Liver (tissue), 8 donors: ENCODE measurements at regions not wholly inside any gene's neighbourhood (a gene's known extent, or its start where the extent isn't known, plus 50 kb on each side); places are given as distances from the start of the nearest gene placed in this dataset.

ENCODE experiments used
- DNase-seq: peaks from one replicate; pipeline ENCODE4 v3.0.0-alpha.2; 2017; ENCODE audit warnings: low spot score
- H3K27ac ChIP-seq, 2 donors: one replicate each; pipeline ENCODE4 v1.7.0; 2013; ENCODE audit warnings: inconsistent platforms in 2 of 2, low read length in 2 of 2, control low read depth in 1 of 2, low read depth in 1 of 2, mild to moderate bottlenecking in 1 of 2
- H3K27me3 ChIP-seq, 4 donors: one replicate each; pipeline versions ENCODE4 v1.6.1 to v1.7.0; 2013; ENCODE audit warnings: low read length in 3 of 4, inconsistent platforms in 1 of 4, mild to moderate bottlenecking in 1 of 4, moderate library complexity in 1 of 4; ENCODE audit not compliant: control insufficient read depth in 4 of 4, insufficient read depth in 4 of 4
- H3K36me3 ChIP-seq, 4 donors: one replicate each; pipeline versions ENCODE4 v1.6.1 to v1.7.0; 2013; ENCODE audit warnings: low read length in 3 of 4, mild to moderate bottlenecking in 3 of 4, low read depth in 1 of 4, moderate library complexity in 1 of 4; ENCODE audit not compliant: control insufficient read depth in 4 of 4, insufficient read depth in 3 of 4
- H3K4me1 ChIP-seq, 4 donors: one replicate each; pipeline versions ENCODE4 v1.6.1 to v1.7.0; 2013; ENCODE audit warnings: low read length in 3 of 4, mild to moderate bottlenecking in 3 of 4, moderate library complexity in 1 of 4; ENCODE audit not compliant: control insufficient read depth in 4 of 4, insufficient read depth in 4 of 4
- H3K4me3 ChIP-seq, 3 donors: one replicate each; pipeline versions ENCODE4 v1.6.1 to v1.7.0; 2013; ENCODE audit warnings: low read length in 3 of 3, control low read depth in 1 of 3, low read depth in 1 of 3, mild to moderate bottlenecking in 1 of 3
- H3K9ac ChIP-seq, 2 donors: one replicate each; pipeline ENCODE4 v1.7.0; 2013; ENCODE audit warnings: low read length in 2 of 2, mild to moderate bottlenecking in 2 of 2, moderate library complexity in 2 of 2, control low read depth in 1 of 2, low read depth in 1 of 2
- H3K9me3 ChIP-seq, 4 donors: one replicate each; pipeline versions ENCODE4 v1.6.1 to v1.7.0; 2013; ENCODE audit warnings: low read length in 3 of 4; ENCODE audit not compliant: control insufficient read depth in 4 of 4
- EGR1 ChIP-seq, 2 donors: IDR thresholded peaks; 2 replicates each; pipeline ENCODE4 v1.6.1; 2016 to 2018; ENCODE audit warnings: antibody characterized with exemption in 2 of 2, low read depth in 2 of 2
- FOXA1 ChIP-seq: IDR thresholded peaks from 2 replicates; pipeline ENCODE4 v1.6.1; 2016; ENCODE audit warnings: antibody characterized with exemption
- FOXA2 ChIP-seq: IDR thresholded peaks from 2 replicates; pipeline ENCODE4 v1.6.1; 2016; ENCODE audit warnings: antibody characterized with exemption
- GABPA ChIP-seq, 2 donors: IDR thresholded peaks in 1 of 2; conservative IDR thresholded peaks in 1 of 2; 2 replicates each; pipeline ENCODE4 v1.6.1; 2016; ENCODE audit warnings: antibody characterized with exemption in 2 of 2, mild to moderate bottlenecking in 1 of 2, moderate library complexity in 1 of 2
- HNF4A ChIP-seq, 2 donors: conservative IDR thresholded peaks; 2 replicates each; pipeline ENCODE4 v1.6.1; 2016; ENCODE audit warnings: antibody characterized with exemption in 2 of 2, mild to moderate bottlenecking in 2 of 2
- HNF4G ChIP-seq: IDR thresholded peaks from 2 replicates; pipeline ENCODE4 v1.6.1; 2016; ENCODE audit warnings: antibody characterized with exemption
- JUND ChIP-seq, 2 donors: IDR thresholded peaks; 2 replicates each; pipeline ENCODE4 v1.6.1; 2016; ENCODE audit warnings: antibody characterized with exemption in 2 of 2
- NR2F2 ChIP-seq: IDR thresholded peaks from 2 replicates; pipeline ENCODE4 v1.6.1; 2016; ENCODE audit warnings: antibody characterized with exemption
- RAD21 ChIP-seq, 2 donors: IDR thresholded peaks; 2 replicates each; pipeline ENCODE4 v1.6.1; 2016; ENCODE audit warnings: antibody characterized with exemption in 2 of 2, mild to moderate bottlenecking in 2 of 2
- RXRA ChIP-seq, 2 donors: IDR thresholded peaks; 2 replicates each; pipeline ENCODE4 v1.6.1; 2017 to 2018; ENCODE audit warnings: antibody characterized with exemption in 2 of 2, mild to moderate bottlenecking in 1 of 2
- SP1 ChIP-seq: IDR thresholded peaks from 2 replicates; pipeline ENCODE4 v1.6.1; 2018; ENCODE audit warnings: antibody characterized with exemption, mild to moderate bottlenecking
- TAF1 ChIP-seq: conservative IDR thresholded peaks from 2 replicates; pipeline ENCODE4 v1.6.1; 2016; ENCODE audit warnings: antibody characterized with exemption, mild to moderate bottlenecking
- YY1 ChIP-seq: IDR thresholded peaks from 2 replicates; pipeline ENCODE4 v1.6.1; 2016; ENCODE audit warnings: antibody characterized with exemption, mild to moderate bottlenecking
- WGBS: extraction: QIAGEN DNeasy Blood & Tissue Kit; methylation state at CpG from one replicate; pipeline ENCODE4 v1.1.7; 2013; 5-methylcytosine and 5-hydroxymethylcytosine counted together
- TF ChIP-seq, protein P1 (sequence below): IDR thresholded peaks from 2 replicates; pipeline ENCODE4 v1.6.1; 2016; ENCODE audit warnings: antibody characterized with exemption, mild to moderate bottlenecking
- TF ChIP-seq, protein P2 (sequence below): IDR thresholded peaks from 2 replicates; pipeline ENCODE4 v1.6.1; 2016; ENCODE audit warnings: antibody characterized with exemption
- TF ChIP-seq, protein P3 (sequence below): IDR thresholded peaks from 2 replicates; pipeline ENCODE4 v1.6.1; 2016; ENCODE audit warnings: antibody characterized with exemption
- TF ChIP-seq, protein P4 (sequence below): fragments of 150-350 bp; IDR thresholded peaks from 2 replicates; pipeline ENCODE4 v1.5.1; 2017; ENCODE audit warnings: improper control_type of control experiment, low read depth, low read length; ENCODE audit not compliant: missing input control
- donor health status: healthy.
- donor health status: healthy.
- donor health status: healthy.
- donor health status: healthy.
- donor health status: healthy.

DNA sequence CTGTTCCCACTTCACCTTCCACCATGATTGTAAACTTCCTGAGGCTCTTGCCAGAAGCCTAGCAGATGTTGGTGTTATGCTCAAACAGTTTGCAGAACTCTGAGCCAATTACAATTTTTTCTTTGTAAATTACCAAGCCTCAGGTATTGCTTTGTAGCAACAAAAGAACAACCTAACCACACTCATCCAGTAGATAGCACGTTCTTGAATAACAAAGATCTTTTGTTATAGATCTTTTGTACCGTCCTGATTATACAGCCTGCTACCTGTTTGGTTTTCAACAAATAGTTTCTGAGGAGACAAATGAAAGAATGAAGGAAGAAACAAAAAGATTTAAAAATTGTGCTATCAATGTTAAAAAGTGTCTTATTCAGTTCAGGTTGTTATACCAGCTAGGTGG is 474.7 kb upstream of the ALCAM start (continued):
- TF ChIP-seq, protein P1, sequence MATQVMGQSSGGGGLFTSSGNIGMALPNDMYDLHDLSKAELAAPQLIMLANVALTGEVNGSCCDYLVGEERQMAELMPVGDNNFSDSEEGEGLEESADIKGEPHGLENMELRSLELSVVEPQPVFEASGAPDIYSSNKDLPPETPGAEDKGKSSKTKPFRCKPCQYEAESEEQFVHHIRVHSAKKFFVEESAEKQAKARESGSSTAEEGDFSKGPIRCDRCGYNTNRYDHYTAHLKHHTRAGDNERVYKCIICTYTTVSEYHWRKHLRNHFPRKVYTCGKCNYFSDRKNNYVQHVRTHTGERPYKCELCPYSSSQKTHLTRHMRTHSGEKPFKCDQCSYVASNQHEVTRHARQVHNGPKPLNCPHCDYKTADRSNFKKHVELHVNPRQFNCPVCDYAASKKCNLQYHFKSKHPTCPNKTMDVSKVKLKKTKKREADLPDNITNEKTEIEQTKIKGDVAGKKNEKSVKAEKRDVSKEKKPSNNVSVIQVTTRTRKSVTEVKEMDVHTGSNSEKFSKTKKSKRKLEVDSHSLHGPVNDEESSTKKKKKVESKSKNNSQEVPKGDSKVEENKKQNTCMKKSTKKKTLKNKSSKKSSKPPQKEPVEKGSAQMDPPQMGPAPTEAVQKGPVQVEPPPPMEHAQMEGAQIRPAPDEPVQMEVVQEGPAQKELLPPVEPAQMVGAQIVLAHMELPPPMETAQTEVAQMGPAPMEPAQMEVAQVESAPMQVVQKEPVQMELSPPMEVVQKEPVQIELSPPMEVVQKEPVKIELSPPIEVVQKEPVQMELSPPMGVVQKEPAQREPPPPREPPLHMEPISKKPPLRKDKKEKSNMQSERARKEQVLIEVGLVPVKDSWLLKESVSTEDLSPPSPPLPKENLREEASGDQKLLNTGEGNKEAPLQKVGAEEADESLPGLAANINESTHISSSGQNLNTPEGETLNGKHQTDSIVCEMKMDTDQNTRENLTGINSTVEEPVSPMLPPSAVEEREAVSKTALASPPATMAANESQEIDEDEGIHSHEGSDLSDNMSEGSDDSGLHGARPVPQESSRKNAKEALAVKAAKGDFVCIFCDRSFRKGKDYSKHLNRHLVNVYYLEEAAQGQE, result no peak
- TF ChIP-seq, protein P2, sequence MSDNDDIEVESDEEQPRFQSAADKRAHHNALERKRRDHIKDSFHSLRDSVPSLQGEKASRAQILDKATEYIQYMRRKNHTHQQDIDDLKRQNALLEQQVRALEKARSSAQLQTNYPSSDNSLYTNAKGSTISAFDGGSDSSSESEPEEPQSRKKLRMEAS, result no peak
- no peak for TF ChIP-seq FOXA1
- TF ChIP-seq JUND (IDR thresholded peaks at IDR 0.05), result no peak
- no peak for TF ChIP-seq YY1

DNA sequence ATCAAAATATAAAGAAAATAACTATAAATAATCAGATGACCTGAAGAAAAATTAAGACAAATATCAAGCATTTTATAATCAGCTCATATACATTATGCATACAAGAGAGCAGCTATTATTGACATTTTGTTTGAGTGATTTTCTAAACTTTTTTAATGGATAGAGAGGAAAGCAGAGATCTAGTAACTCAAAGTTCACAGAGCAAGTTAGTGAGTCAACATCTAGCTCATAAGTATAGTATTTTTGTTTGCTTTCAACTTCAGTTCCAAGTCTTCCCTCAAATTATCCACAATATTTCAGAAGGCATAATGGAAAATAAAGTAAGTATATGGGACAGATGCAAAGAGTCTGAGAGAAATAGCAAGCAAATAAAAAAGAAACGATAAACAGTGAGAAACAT is 470.1 kb upstream of the ALCAM start:
- H3K27me3 ChIP-seq, result no peaks in the 10 kb centered on the region
- TF ChIP-seq FOXA1, result no peak
- TF ChIP-seq, protein P3, sequence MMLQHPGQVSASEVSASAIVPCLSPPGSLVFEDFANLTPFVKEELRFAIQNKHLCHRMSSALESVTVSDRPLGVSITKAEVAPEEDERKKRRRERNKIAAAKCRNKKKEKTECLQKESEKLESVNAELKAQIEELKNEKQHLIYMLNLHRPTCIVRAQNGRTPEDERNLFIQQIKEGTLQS, result no peak
- no peak for DNase-seq
- H3K4me3 ChIP-seq, result no peak overlapping the region
- H3K4me1 ChIP-seq, result no peaks in the 10 kb centered on the region
- H3K36me3 ChIP-seq, result no peaks in the 10 kb centered on the region
- H3K27ac ChIP-seq, result no peak overlapping the region
- H3K9me3 ChIP-seq, result no peaks in the 10 kb centered on the region
- H3K9ac ChIP-seq, result no peak overlapping the region
- WGBS, result 85% methylated on average over 1 of the region's 1 CpG

DNA sequence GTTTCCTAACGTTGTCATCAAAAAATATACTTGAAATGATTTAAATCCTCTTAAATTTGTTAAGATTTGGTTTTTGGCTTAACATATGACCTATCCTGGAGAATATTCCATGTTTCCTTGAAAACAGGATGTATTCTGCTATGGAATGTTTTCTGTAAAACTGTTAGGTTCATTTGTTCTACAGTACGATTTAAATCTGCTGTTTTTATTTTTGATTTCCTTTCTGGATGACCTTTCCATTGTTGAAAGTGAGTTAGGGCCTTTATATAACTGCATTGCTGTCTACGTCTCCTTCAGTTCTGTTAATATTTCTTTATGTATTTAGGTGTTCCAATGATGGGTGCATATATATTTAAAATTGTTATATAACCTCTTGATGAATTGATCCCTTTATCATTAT is 465.3 kb upstream of the ALCAM start:
- no peaks in the 10 kb centered on the region for H3K9me3 ChIP-seq
- TF ChIP-seq SP1, result no peak
- no peak for TF ChIP-seq YY1
- TF ChIP-seq HNF4G, result no peak
- no peak for TF ChIP-seq JUND (IDR thresholded peaks at IDR 0.05)
- TF ChIP-seq, protein P3, result no peak
- TF ChIP-seq EGR1 (IDR thresholded peaks at IDR 0.05; ENCODE audit: low read depth in 2 of 2), result no peak
- TF ChIP-seq RAD21 (IDR thresholded peaks at IDR 0.05), result no peak
- TF ChIP-seq NR2F2, result no peak
- TF ChIP-seq, protein P1, result no peak
- TF ChIP-seq GABPA (IDR thresholded peaks at IDR 0.05 in 1 of 2, conservative IDR thresholded peaks at IDR 0.05 in 1 of 2), result no peak
- TF ChIP-seq HNF4A (conservative IDR thresholded peaks at IDR 0.05), result no peak
- TF ChIP-seq TAF1, result no peak
- no peak for TF ChIP-seq RXRA (IDR thresholded peaks at IDR 0.05)
- TF ChIP-seq, protein P2, result no peak
- TF ChIP-seq FOXA2, result no peak
- TF ChIP-seq, protein P4, sequence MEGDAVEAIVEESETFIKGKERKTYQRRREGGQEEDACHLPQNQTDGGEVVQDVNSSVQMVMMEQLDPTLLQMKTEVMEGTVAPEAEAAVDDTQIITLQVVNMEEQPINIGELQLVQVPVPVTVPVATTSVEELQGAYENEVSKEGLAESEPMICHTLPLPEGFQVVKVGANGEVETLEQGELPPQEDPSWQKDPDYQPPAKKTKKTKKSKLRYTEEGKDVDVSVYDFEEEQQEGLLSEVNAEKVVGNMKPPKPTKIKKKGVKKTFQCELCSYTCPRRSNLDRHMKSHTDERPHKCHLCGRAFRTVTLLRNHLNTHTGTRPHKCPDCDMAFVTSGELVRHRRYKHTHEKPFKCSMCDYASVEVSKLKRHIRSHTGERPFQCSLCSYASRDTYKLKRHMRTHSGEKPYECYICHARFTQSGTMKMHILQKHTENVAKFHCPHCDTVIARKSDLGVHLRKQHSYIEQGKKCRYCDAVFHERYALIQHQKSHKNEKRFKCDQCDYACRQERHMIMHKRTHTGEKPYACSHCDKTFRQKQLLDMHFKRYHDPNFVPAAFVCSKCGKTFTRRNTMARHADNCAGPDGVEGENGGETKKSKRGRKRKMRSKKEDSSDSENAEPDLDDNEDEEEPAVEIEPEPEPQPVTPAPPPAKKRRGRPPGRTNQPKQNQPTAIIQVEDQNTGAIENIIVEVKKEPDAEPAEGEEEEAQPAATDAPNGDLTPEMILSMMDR, result no peak
- WGBS, result 72% methylated on average over 3 of the region's 3 CpGs

More for the DNA sequence above, 465.3 kb upstream of the ALCAM start:
- Histone ChIP-seq H3K4me3 (no peak overlapping the region), H3K9ac (no peak overlapping the region), H3K27ac (no peak overlapping the region), H3K36me3 (no peaks in the 10 kb centered on the region), H3K4me1 (no peaks in the 10 kb centered on the region), H3K27me3 (no peaks in the 10 kb centered on the region)
- DNase-seq, result no peak
